HepG2 (cell line): ENCODE measurements at regions not wholly inside any gene's neighbourhood (a gene's known extent, or its start where the extent isn't known, plus 50 kb on each side); places are given as distances from the start of the nearest gene placed in this dataset.

Source experiments
- ATAC-seq: fragments of 200-7000 bp; cut with Tn5 transposase; 3 replicates; pipeline ENCODE4 v1.9.1; 2020; ENCODE audit warnings: mild to moderate bottlenecking, moderate library complexity
- BruUV-seq: library from RNA; stranded (reverse); fragments of 400-500 nt; replicated peaks from 2 replicates; lab custom pipeline; 2021; lab: Mats Ljungman, UMichigan
- CTCF ChIA-PET: fragments of 300-600 bp; formaldehyde crosslinking; extraction: SDS; loops from one replicate; lab custom pipeline; 2021; ENCODE audit warnings: low total read pairs, inconsistent platforms, low intra/inter-chr PET ratio; lab: Yijun Ruan, JAX
- POLR2A ChIA-PET: fragments of 350-600 bp; sonication (Branson Sonifier 250); formaldehyde crosslinking; loops from one replicate; lab custom pipeline; 2020; ENCODE audit warnings: antibody characterized with exemption, inconsistent platforms; lab: Yijun Ruan, JAX
- DNase-seq: peaks from one replicate; pipeline ENCODE4 v3.0.0-alpha.2; 2015; ENCODE audit warnings: low spot score
- FAIRE-seq: peaks from 3 replicates; lab custom pipeline; 2011; peaks lifted over from hg19 to GRCh38; lab: Jason Lieb, UNC
- H2AFZ ChIP-seq: one replicate; pipeline ENCODE4 v1.6.1; 2011; ENCODE audit warnings: low read length, inconsistent platforms
- H3K27ac ChIP-seq: fragments of 300-600 bp; 3 replicates; pipeline ENCODE4 v1.8.0; 2011; ENCODE audit warnings: mixed run types, mild to moderate bottlenecking, mixed read lengths, low read length, inconsistent platforms; ENCODE audit not compliant: insufficient read depth; ENCODE audit errors: extremely low read length
- H3K27me3 ChIP-seq, 2 experiments: fragments of 200-600 bp in 1 of 2; 2 replicates in 1 of 2; 3 replicates in 1 of 2; pipeline versions ENCODE4 v1.6.0 to v1.8.0; 2011; ENCODE audit warnings: low read length in 2 of 2, mild to moderate bottlenecking in 2 of 2, moderate library complexity in 2 of 2, inconsistent platforms in 1 of 2; ENCODE audit not compliant: insufficient read depth in 2 of 2, control insufficient read depth in 1 of 2
- H3K36me3 ChIP-seq, 2 experiments: fragments of 200-600 bp in 1 of 2; replicated peaks in 1 of 2; 2 replicates in 1 of 2; 3 replicates in 1 of 2; pipeline versions ENCODE4 v1.5.1 to v1.8.0; 2011; ENCODE audit warnings: low read length in 2 of 2, inconsistent platforms in 1 of 2; ENCODE audit not compliant: insufficient read depth in 2 of 2, control insufficient read depth in 1 of 2
- H3K4me1 ChIP-seq: 2 replicates; pipeline ENCODE4 v1.5.1; 2012; ENCODE audit warnings: low read length, inconsistent platforms; ENCODE audit not compliant: insufficient read depth
- H3K4me2 ChIP-seq: 2 replicates; pipeline ENCODE4 v1.6.0; 2011; ENCODE audit warnings: low read depth, low read length, inconsistent platforms
- H3K4me3 ChIP-seq, 3 experiments: fragments of 200-600 bp in 1 of 3; sonication (generic), shearing (Covaris generic) in 1 of 3; replicated peaks in 1 of 3; 2 replicates each; pipeline ENCODE4 v1.5.1; 2011 to 2016; ENCODE audit warnings: low read length in 3 of 3, inconsistent platforms in 2 of 3, low read depth in 2 of 3, mild to moderate bottlenecking in 2 of 3, control low read depth in 1 of 3, mixed read lengths in 1 of 3; ENCODE audit not compliant: insufficient read depth in 1 of 3
- H3K79me2 ChIP-seq: one replicate; pipeline ENCODE4 v1.6.1; 2011; ENCODE audit warnings: low read length, inconsistent platforms; ENCODE audit not compliant: insufficient read depth
- H3K9ac ChIP-seq: 2 replicates; pipeline ENCODE4 v1.6.0; 2011; ENCODE audit warnings: mild to moderate bottlenecking, low read depth, low read length, inconsistent platforms; ENCODE audit not compliant: insufficient read depth
- H3K9me3 ChIP-seq: 2 replicates; pipeline ENCODE4 v1.5.1; 2012; ENCODE audit warnings: mild to moderate bottlenecking, low read length
- H4K20me1 ChIP-seq: 2 replicates; pipeline ENCODE4 v1.6.0; 2011; ENCODE audit warnings: inconsistent platforms, mild to moderate bottlenecking, low read length, moderate library complexity; ENCODE audit not compliant: insufficient read depth
- CEBPZ ChIP-seq: IDR thresholded peaks from 2 replicates; pipeline ENCODE4 v1.6.1; 2012; ENCODE audit warnings: low read length, improper control_type of control experiment
- CHD4 ChIP-seq: fragments of 200-600 bp; sonication (generic); IDR thresholded peaks from 2 replicates; pipeline ENCODE4 v1.7.0; 2017; ENCODE audit warnings: mild to moderate bottlenecking, low read length, borderline replicate concordance
- CREM ChIP-seq, 2 experiments: sonication (generic) in 1 of 2; formaldehyde crosslinking in 1 of 2; IDR thresholded peaks; 2 replicates each; pipeline versions ENCODE4 v1.4.0 to v1.6.1; 2016 to 2020; ENCODE audit warnings: antibody characterized with exemption in 1 of 2, mild to moderate bottlenecking in 1 of 2, missing genetic modification reagents in 1 of 2
- DPF2 ChIP-seq: sonication (generic); formaldehyde crosslinking; IDR thresholded peaks from 2 replicates; pipeline ENCODE4 v1.4.0; 2020; ENCODE audit warnings: mild to moderate bottlenecking, low read depth, missing genetic modification reagents, borderline replicate concordance
- HINFP ChIP-seq: sonication (generic); formaldehyde crosslinking; IDR thresholded peaks from 2 replicates; pipeline ENCODE4 v1.4.0; 2020; ENCODE audit warnings: low read depth, mild to moderate bottlenecking, missing genetic modification reagents
- KIAA2018 ChIP-seq: sonication (generic); formaldehyde crosslinking; IDR thresholded peaks from 2 replicates; pipeline ENCODE4 v1.5.0; 2020; ENCODE audit warnings: mild to moderate bottlenecking, missing genetic modification reagents, borderline replicate concordance
- ZNF430 ChIP-seq: sonication (generic); formaldehyde crosslinking; IDR thresholded peaks from 2 replicates; pipeline ENCODE4 v1.9.0; 2021; ENCODE audit warnings: mild to moderate bottlenecking, missing genetic modification reagents
- ZNF432 ChIP-seq: sonication (generic); formaldehyde crosslinking; IDR thresholded peaks from 2 replicates; pipeline ENCODE4 v1.5.0; 2020; ENCODE audit warnings: missing genetic modification reagents, mild to moderate bottlenecking, borderline replicate concordance
- WGBS: methylation state at CpG from one replicate; pipeline ENCODE4 v1.1.6; 2017; ENCODE audit warnings: low lambda C conversion rate; 5-methylcytosine and 5-hydroxymethylcytosine counted together
- in situ Hi-C: cut with HindIII; loops from 2 replicates; pipeline ENCODE4 v1.10.0; 2017; ENCODE audit warnings: low pct_unique_long_range_greater_than_20kb; ENCODE audit not compliant: extremely low pct_ligation_motif_present
- intact Hi-C: fragments of 100-400 bp; cut with micrococcal nuclease; formaldehyde crosslinking; loops from one replicate; pipeline ENCODE4 v1.10.0; 2022; ENCODE audit not compliant: unreplicated experiment

GRCh38 chr21:43274022-43274945 lies 105.5 kb downstream of the CRYAA start:
- intact Hi-C loops, result no loop called here
- Histone ChIP-seq H3K9ac (no peak overlapping the region), H3K36me3 (no peaks in the 10 kb centered on the region), H3K9me3 (no peaks in the 10 kb centered on the region), H3K27me3 (peaks cover 14 to 54% of the 10 kb centered on the region in 2 experiments), H3K4me1 (peaks cover 71% of the 10 kb centered on the region), H3K4me2 (peak overlapping the region; percentile 66), H4K20me1 (no peaks in the 10 kb centered on the region), H3K79me2 (no peaks in the 10 kb centered on the region), H3K4me3 (peak overlapping the region in 1 of 3 experiments; percentile 41; a peak in 1 of 6 replicates), H2AFZ (no peak overlapping the region), H3K27ac (no peak overlapping the region)
- WGBS, result 1% methylated on average over 15 of the region's 21 CpGs
- CTCF ChIA-PET, result no interaction called here
- DNase-seq (no peak), ATAC-seq (peak; percentile 57), FAIRE-seq (no peak)
- POLR2A ChIA-PET, result interaction anchor here (1.4 to 2.1 kb wide), 3 partner anchors 14 to 69 kb away, joined by 3 to 7 read pairs (median 4); no protein-coding TSS in a partner anchor
- in situ Hi-C loops, result no loop called here
- BruUV-seq, result no TSS peak
- TF ChIP-seq CEBPZ, result no peak
- peak; percentile 46; the same call in 1 of the 2 replicates for TF ChIP-seq CHD4
- TF ChIP-seq CREM (IDR thresholded peaks at IDR 0.05), result no peak
- no peak for TF ChIP-seq CREM (CRISPR knock-in tag; IDR thresholded peaks at IDR 0.05)
- TF ChIP-seq ZNF430, result 0 out of 2 replicates have a peak, but pooled peaks have one; percentile 46
- TF ChIP-seq KIAA2018, result no peak
- no peak for TF ChIP-seq DPF2 (CRISPR knock-in tag)
- no peak for TF ChIP-seq ZNF432 (CRISPR knock-in tag)
- TF ChIP-seq HINFP (CRISPR knock-in tag), result no peak
